ENCODE measurements at regions not wholly inside any gene's neighbourhood (a gene's known extent, or its start where the extent isn't known, plus 50 kb on each side); places are given as distances from the start of the nearest gene placed in this dataset.

- TF ChIP-seq REST (IDR thresholded peaks at IDR 0.05; ENCODE audit: borderline replicate concordance) (no peak), EZH2 (IDR thresholded peaks at IDR 0.05; ENCODE audit: borderline replicate concordance, insufficient read depth, low read length, poor library complexity, severe bottlenecking) (no peak), MXI1 (conservative IDR thresholded peaks at IDR 0.05; ENCODE audit: poor library complexity, severe bottlenecking) (no peak), EP300 (conservative IDR thresholded peaks at IDR 0.05; ENCODE audit: poor library complexity, severe bottlenecking) (no peak), POLR2AphosphoS5 (IDR thresholded peaks at IDR 0.05) (no peak), RAD21 (conservative IDR thresholded peaks at IDR 0.05) (no peak), TAF1 (IDR thresholded peaks at IDR 0.05; ENCODE audit: low read depth) (no peak)
- TF ChIP-seq, protein P1, sequence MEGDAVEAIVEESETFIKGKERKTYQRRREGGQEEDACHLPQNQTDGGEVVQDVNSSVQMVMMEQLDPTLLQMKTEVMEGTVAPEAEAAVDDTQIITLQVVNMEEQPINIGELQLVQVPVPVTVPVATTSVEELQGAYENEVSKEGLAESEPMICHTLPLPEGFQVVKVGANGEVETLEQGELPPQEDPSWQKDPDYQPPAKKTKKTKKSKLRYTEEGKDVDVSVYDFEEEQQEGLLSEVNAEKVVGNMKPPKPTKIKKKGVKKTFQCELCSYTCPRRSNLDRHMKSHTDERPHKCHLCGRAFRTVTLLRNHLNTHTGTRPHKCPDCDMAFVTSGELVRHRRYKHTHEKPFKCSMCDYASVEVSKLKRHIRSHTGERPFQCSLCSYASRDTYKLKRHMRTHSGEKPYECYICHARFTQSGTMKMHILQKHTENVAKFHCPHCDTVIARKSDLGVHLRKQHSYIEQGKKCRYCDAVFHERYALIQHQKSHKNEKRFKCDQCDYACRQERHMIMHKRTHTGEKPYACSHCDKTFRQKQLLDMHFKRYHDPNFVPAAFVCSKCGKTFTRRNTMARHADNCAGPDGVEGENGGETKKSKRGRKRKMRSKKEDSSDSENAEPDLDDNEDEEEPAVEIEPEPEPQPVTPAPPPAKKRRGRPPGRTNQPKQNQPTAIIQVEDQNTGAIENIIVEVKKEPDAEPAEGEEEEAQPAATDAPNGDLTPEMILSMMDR (IDR thresholded peaks at IDR 0.05; ENCODE audit: poor library complexity, severe bottlenecking): no peak
These were observed 517.9 kb upstream of the RAG2 start for GRCh38 chr11:37115963-37116362.
